Fibroblast of lung (primary cell): ENCODE measurements at regions not wholly inside any gene's neighbourhood (a gene's known extent, or its start where the extent isn't known, plus 50 kb on each side); places are given as distances from the start of the nearest gene placed in this dataset.

Experiments
- CTCF ChIP-seq, 2 donors: IDR thresholded peaks in 1 of 2; conservative IDR thresholded peaks in 1 of 2; 1 replicate in 1 of 2; 2 replicates in 1 of 2; pipeline ENCODE4 v1.5.1; 2011 to 2012; ENCODE audit warnings: low read length in 2 of 2, control low read depth in 1 of 2, inconsistent platforms in 1 of 2, low read depth in 1 of 2, mild to moderate bottlenecking in 1 of 2
- EZH2 ChIP-seq: IDR thresholded peaks from 2 replicates; pipeline ENCODE4 v1.5.1; 2012; ENCODE audit warnings: low read length, control low read depth, mild to moderate bottlenecking; ENCODE audit errors: missing control alignments

- TF ChIP-seq CTCF (conservative IDR thresholded peaks at IDR 0.05 in 1 of 2, IDR thresholded peaks at IDR 0.05 in 1 of 2; ENCODE audit: low read depth in 1 of 2, low read length in 2 of 2) (no peak), EZH2 (no peak)
Observed at GRCh38 chr4:164379694-164380093, 374.2 kb upstream of the SMIM31 start.
